ENCODE measurements at regions not wholly inside any gene's neighbourhood (a gene's known extent, or its start where the extent isn't known, plus 50 kb on each side); places are given as distances from the start of the nearest gene placed in this dataset.

- TF ChIP-seq CTCF (conservative IDR thresholded peaks at IDR 0.05; ENCODE audit: low read depth in 2 of 2) = no peak
- no peak for TF ChIP-seq EZH2phosphoT487 (IDR thresholded peaks at IDR 0.05; ENCODE audit: unreplicated experiment)
- no peak for TF ChIP-seq EZH2 (IDR thresholded peaks at IDR 0.05; ENCODE audit: low read depth, unreplicated experiment)
- no peak for TF ChIP-seq POLR2AphosphoS5 (IDR thresholded peaks at IDR 0.05; ENCODE audit: low read depth)
- no peak for TF ChIP-seq ZNF114 (CRISPR knock-in tag; IDR thresholded peaks at IDR 0.05)
- TF ChIP-seq REST (IDR thresholded peaks at IDR 0.05; ENCODE audit: unreplicated experiment) = no peak
- TF ChIP-seq CREB1 (CRISPR knock-in tag; IDR thresholded peaks at IDR 0.05; ENCODE audit: low read depth) = no peak
- no peak for TF ChIP-seq JUNB (IDR thresholded peaks at IDR 0.05; ENCODE audit: unreplicated experiment)
- no peak for TF ChIP-seq ZNF331 (CRISPR knock-in tag; IDR thresholded peaks at IDR 0.05; ENCODE audit: low read depth)
- TF ChIP-seq ETS1 (IDR thresholded peaks at IDR 0.05) = no peak
Measured at GRCh38 chr2:144659731-144660275, 139.9 kb upstream of the ZEB2 start.

Data from GM23338 (cell line).